Right lung (tissue), 2 donors: ENCODE measurements at regions not wholly inside any gene's neighbourhood (a gene's known extent, or its start where the extent isn't known, plus 50 kb on each side); places are given as distances from the start of the nearest gene placed in this dataset.
"Not testable (repeated sequence)": the region's sequence is repeated elsewhere in the genome, so short reads cannot be mapped to it uniquely, and the experiment has no call there.

Experiments
- DNase-seq, 2 donors: peaks; one replicate each; pipeline ENCODE4 v3.0.0-alpha.2; 2013

GRCh38 chr12:61574339-61574738, 685.9 kb upstream of the USP15 start:
- DNase-seq = no peak

DNA sequence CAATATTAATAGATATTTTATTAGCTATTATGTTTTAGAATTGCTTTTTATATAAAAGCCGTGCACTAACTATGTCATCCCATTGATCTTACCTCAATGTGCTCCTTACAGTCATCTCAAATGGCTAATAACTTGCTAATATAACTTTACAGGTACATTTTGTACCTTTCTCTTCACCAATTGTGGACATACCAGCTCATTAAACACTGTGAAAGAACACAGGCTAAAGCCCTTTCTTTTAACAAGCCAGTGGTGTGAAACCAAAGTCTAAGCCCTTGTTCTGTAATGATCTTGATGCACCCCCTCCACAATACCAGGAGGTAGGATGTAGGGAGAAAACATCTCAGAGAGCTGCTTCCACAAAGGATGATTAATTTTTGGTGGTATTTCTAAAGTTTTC, 675.3 kb upstream of the USP15 start:
- DNase-seq = no peak

DNA sequence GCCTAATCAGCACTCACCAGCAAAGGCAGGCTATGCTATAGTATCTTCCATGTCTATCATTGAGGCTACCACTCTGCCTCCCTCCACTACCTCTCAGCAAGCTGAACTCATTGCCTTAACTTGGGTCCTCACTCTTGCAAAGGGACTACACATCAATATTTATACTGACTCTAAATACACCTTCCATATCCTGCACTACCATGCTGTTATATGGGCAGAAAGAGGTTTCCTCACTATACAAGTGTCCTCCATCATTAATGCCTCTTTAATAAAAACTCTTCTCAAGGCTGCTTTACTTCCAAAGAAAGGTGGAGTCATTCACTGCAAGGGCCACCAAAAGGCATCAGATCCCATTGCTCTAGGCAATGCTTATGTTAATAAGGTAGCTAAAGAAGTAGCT, 669.3 kb upstream of the USP15 start:
- DNase-seq = not testable (repeated sequence)

- DNase-seq = no peak
These were observed 650.1 kb upstream of the USP15 start for GRCh38 chr12:61610143-61610542.

DNA sequence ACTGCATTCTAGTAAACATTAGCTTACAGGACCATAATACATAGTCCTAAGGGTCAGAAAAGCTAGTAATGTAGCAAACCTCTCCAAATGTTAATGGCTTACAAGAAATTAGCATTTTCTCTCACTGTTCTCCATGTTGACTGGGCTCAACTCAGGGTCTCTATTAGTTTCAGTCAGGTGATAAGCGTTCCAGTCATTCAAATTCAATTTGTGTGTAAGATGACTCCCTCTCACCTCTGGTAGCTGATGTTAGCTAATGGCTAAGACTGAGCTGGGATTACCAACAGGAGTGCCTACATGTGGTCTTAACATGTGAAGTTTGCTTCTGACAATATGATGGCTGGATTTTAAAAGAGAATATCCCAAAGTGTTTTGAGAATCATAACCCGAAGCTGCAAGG, 630.5 kb upstream of the USP15 start:
- no peak for DNase-seq

DNA sequence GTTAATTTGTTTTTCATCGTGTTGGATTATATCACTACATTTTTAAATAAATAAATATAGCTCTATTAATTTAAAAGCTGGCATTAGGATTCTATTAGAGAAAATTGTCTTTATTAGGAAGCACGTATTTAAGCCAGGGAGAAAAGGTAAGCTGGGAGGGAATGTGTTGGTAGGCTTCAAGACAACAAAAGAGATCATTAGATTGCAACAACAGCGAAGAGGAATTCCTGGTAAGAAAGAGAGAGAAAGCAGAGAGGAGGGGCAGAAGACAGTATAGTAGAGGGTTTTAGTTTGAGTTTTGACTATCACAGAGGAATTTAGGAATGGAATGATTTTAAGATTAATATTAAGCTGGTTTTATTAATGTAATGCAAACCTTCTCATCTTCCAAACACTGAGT, 613.6 kb upstream of the USP15 start:
- DNase-seq = no peak

DNA sequence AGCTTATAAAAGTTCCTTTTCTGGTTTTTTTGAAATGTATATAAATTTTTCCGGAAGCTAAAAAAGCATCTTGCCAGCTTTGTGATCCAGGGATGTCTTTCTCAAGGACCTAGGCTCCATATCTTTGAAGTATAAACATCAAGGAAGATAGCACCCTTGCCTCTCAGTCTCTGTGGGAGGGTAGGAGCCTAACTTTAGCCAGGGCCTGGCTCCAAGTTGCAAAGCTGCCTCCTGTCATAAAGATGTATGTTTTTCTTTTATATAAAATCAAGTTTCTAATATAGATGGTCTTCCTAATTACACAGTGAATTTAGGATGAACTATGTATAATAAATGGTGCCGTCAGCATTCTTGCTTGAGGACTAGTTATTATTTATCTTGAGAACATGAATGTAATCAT, 612.6 kb upstream of the USP15 start:
- DNase-seq = no peak

- DNase-seq = no peak
These were observed 607.9 kb upstream of the USP15 start for GRCh38 chr12:61652265-61652664.

DNA sequence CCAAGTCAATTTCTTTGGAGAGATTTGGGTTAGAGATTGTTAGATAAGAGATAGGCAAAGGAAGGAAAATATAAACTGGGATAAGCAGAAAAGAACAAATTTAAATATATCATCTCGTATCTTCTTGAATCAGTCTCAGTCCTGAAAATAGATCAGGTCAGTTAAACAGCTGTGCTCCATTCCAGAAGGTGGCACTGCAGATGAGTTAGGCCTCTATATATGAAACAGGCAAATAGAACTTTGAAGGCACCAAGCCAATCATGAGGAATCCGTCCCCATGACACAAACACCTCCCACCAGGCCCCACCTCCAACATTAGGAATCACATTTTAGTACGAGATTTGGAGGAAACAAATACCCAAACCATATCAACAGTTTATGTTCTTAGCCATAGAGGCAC, 605.5 kb upstream of the USP15 start:
- no peak for DNase-seq

GRCh38 chr12:61655241-61655640, 605.0 kb upstream of the USP15 start:
- peak in 1 of 2 donors; percentile 5 for DNase-seq

DNA sequence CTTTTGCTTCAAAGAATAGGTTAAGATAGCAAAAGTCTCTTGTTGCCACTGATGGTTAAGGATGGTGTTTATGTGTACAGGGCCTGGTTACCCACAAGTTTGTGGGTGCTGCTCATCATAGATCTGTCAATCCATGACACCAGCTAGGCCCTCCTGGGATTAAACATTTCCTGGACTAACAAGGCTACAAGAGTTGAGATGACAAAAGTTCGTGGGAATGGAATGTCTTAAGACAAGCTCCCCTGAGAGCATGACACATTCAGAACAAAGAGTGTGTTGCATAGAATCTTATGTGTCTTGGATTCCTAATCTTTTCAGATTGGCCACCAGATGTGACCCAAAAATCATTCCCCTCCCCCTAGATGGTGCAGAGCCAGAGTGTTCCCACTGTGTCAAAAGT, 592.5 kb upstream of the USP15 start:
- DNase-seq = no peak

DNA sequence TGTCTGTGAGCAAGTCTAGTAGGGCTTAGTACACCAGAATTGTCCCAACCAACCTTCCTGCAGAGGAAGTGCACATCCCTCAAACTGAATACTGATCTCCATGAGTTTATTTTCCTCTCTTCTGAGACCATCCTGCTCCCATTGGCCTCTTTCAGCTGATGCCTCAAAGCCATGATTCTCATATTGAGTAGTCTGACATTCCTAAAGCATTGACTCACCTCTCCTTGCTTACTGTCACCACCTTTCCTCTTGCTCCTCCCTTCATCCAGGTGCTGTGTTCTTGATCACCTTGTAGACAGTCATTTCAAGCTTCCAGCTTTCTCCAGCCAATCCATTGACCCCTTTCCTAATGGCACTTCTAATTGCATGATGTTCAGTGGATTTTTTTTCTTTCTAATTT, 583.7 kb upstream of the USP15 start:
- no peak for DNase-seq

DNA sequence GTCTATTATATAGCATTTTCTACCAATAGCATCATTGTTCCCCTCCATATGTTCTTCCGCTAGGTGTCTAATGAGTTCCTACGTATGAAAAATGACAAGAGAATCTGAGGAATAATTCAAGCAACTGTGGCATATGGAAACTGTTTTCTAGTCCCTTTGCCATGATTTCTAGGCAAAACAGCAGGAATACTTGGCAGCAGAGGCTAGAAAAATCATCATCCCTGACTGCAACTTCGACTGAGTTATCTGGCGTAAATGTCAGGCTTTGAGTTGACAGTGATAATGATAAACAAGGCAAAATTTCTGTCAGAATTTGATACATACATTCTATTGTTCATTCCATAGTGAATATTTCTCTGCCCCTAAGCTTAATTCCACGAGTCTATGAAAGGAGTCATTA, 572.8 kb upstream of the USP15 start:
- DNase-seq = no peak

GRCh38 chr12:61694214-61694613, 566.0 kb upstream of the USP15 start:
- no peak for DNase-seq

- peak; percentile 68 to 75 for DNase-seq
These were observed 558.7 kb upstream of the USP15 start for GRCh38 chr12:61701471-61701870.

DNA sequence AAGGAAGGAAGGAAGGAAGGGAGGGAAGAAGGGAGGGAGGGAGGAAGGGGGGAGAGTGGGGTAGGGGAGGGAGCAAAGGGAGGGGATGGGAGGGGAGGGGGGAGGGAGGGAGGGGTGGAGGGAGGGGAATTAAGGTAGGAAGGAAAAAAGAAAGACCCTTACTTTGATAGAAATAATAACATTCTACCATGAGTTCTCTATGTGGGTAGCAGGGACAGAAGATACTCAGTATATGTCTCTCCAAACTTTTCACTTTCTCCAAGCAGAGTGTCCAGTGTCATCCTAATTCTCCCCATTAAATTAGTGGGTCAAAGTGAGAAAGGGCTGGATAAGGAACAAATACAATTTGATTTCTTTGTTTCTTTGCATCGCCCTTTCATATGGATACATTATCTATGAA, 553.4 kb upstream of the USP15 start:
- no peak for DNase-seq

DNA sequence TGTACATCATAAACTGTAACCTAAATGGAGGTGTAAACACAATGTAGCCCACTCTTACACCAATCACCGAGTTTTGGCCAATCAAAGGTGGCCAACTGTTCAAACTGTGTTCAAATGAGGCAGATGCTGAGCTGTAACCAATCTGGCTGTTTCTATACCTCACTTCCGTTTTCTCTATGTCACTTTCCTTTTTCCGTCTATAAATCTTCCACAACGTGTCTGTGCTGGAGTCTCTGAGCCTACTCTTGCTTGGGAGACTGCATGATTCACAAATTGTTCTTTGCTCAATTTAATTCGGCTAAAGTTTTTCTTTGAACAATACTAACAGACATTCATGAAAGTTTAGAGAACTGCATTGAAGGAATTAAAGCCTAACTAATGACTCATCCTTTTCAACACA, 547.1 kb upstream of the USP15 start:
- DNase-seq = no peak

- DNase-seq = no peak
These were observed 542.2 kb upstream of the USP15 start for GRCh38 chr12:61717986-61718385.

- DNase-seq = no peak
These were observed 520.3 kb upstream of the USP15 start for GRCh38 chr12:61739925-61740324.

DNA sequence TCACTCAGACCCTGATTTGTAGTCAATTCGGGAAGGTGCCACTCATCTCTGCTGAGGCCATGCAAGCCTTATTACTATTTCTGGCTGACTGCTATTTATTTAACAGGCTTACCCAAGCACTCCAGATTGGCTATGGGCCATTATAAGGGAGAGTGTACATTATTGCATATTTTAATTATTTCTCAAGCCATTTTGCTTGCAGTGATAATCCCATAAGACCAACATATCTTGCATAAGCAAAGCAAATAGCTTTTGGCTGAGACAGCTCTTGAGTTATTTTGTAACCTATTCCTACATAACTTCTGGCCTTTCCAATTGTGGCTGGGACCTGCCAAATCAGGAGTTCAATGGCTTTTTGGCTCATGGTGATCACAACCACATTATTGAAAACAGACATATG, 509.6 kb upstream of the USP15 start:
- peak; percentile 2 to 5 for DNase-seq

DNA sequence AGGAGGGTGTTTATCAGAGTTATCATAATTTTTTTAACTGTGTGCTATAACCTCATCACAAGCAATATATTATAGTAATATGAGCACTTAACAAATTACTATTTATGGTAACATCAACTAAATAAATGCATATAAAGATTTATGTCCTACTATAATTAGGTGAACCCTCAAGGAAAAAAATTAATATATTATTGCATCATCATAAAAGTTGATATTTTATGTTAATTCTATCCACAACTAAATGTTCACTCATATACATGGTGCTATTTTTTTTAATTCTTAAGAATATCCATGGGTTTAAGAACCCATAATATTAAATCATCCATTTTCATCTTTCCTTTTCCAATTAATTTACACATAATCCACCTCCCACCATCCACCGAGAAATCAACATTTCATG, 506.0 kb upstream of the USP15 start:
- no peak for DNase-seq

DNA sequence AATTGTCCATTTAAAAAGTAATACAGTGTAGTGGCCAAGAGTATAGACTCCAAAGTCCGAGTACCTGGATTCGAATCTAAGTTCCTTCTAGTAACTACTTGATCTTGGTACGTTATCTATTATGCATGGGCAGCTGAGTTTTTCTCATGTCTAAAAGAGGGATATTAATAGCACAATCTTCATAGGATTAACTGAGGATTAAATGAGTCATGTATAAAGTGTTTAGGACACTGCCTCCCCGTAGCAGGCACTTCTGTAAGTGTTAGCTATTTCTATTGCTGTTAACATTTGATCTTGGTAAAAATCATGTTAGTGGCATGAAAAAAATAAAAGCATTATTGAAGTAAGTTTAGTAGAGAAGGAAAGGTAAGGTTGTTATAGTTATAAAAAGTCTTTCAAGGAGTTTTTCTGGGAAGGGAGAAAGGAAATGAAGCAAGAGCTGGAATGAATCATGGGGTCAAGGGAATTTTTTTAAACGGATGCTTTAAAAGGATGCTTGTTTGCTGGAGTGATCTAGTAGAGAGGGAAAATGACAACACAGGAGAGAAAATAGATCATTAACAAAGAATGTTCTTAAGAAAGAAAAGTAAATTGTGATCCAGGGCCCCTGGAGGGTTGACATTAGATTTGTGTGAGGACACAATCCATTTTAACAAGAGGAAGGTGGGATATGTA, 502.2 kb upstream of the USP15 start:
- DNase-seq = no peak

GRCh38 chr12:61758661-61759060, 501.5 kb upstream of the USP15 start:
- no peak for DNase-seq

- no peak for DNase-seq
These were observed 494.3 kb upstream of the USP15 start for GRCh38 chr12:61765926-61766325.

DNA sequence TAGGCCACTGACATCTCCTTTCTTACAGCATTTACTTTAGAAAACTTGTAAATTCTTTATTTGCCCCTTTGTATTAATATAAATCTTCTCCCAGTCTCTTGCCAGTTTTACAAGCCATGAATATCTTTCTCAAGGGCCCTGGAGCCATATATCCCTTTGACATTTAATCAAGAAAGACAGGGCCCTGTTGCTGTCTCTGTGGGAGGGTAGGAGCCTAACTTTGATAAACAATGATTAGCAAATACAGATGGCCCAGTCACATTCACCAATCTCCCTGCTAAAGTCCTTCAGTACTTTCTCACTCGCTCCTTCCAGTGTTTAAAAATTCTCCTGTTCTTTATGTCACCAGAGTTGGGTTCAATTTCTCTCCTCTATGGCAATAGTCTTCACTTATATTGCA, 479.8 kb upstream of the USP15 start:
- no peak for DNase-seq
